K562 (cell line): ENCODE measurements at regions not wholly inside any gene's neighbourhood (a gene's known extent, or its start where the extent isn't known, plus 50 kb on each side); places are given as distances from the start of the nearest gene placed in this dataset.

Experiments used
- AFF4 ChIP-seq: sonication (generic); formaldehyde crosslinking; IDR thresholded peaks from 2 replicates; pipeline ENCODE4 v1.8.0; 2023; ENCODE audit warnings: mild to moderate bottlenecking, missing genetic modification reagents
- CBX8 ChIP-seq: fragments of 200-600 bp; sonication (generic); IDR thresholded peaks from 2 replicates; pipeline ENCODE4 v1.6.1; 2012; ENCODE audit warnings: borderline replicate concordance, mixed run types, low read depth, mild to moderate bottlenecking, moderate library complexity, mixed read lengths, low read length, control low read depth, inconsistent platforms; ENCODE audit not compliant: poor library complexity, severe bottlenecking; ENCODE audit errors: extremely low read depth
- HEY1 ChIP-seq: fragments of 250-450 bp; sonication (Bioruptor Pico); IDR thresholded peaks from 2 replicates; pipeline ENCODE4 v1.5.0; 2020; ENCODE audit warnings: mild to moderate bottlenecking, moderate library complexity, borderline replicate concordance
- HSF4 ChIP-seq: fragments of 250-450 bp; sonication (Bioruptor Pico); IDR thresholded peaks from 2 replicates; pipeline ENCODE4 v2.1.2; 2022; ENCODE audit warnings: mild to moderate bottlenecking, moderate library complexity, borderline replicate concordance
- MED1 ChIP-seq: sonication (generic); formaldehyde crosslinking; IDR thresholded peaks from 2 replicates; pipeline ENCODE4 v1.8.1; 2023; ENCODE audit warnings: missing genetic modification reagents, borderline replicate concordance
- NFE2 ChIP-seq: IDR thresholded peaks from 2 replicates; pipeline ENCODE4 v1.6.1; 2014; ENCODE audit warnings: antibody characterized with exemption, low read depth
- SNAPC5 ChIP-seq: fragments of 250-450 bp; sonication (Bioruptor Pico); IDR thresholded peaks from 2 replicates; pipeline ENCODE4 v1.8.0; 2021; ENCODE audit warnings: moderate library complexity, mild to moderate bottlenecking, inconsistent platforms
- USF2 ChIP-seq: sonication (generic); formaldehyde crosslinking; IDR thresholded peaks from 2 replicates; pipeline ENCODE4 v1.5.0; 2020; ENCODE audit warnings: missing genetic modification reagents
- VEZF1 ChIP-seq: fragments of 200-800 bp; sonication (Bioruptor generic); IDR thresholded peaks from 2 replicates; pipeline ENCODE4 v1.6.1; 2017; ENCODE audit warnings: missing genetic modification characterization, missing compliant biosample characterization
- XRCC3 ChIP-seq: fragments of 450-650 bp; IDR thresholded peaks from 2 replicates; pipeline ENCODE4 v1.6.1; 2017; ENCODE audit warnings: mild to moderate bottlenecking, moderate library complexity
- YBX1 ChIP-seq: fragments of 450-650 bp; IDR thresholded peaks from 2 replicates; pipeline ENCODE4 v1.7.1; 2016; ENCODE audit warnings: mild to moderate bottlenecking
- ZFPM2 ChIP-seq: fragments of 250-450 bp; sonication (Bioruptor Pico); IDR thresholded peaks from 2 replicates; pipeline ENCODE4 v1.5.1; 2022; ENCODE audit warnings: mild to moderate bottlenecking
- ZMIZ1 ChIP-seq, 2 experiments: fragments of 150-350 bp in 1 of 2; IDR thresholded peaks; 2 replicates each; pipeline ENCODE4 v1.6.1; 2012 to 2016; ENCODE audit warnings: low read depth in 2 of 2, low read length in 2 of 2, mild to moderate bottlenecking in 1 of 2, moderate library complexity in 1 of 2
- ZNF146 ChIP-seq: IDR thresholded peaks from one replicate; pipeline ENCODE4 v1.6.1; 2018; ENCODE audit warnings: missing compliant biosample characterization; ENCODE audit not compliant: unreplicated experiment
- ZNF184 ChIP-seq: sonication (generic); formaldehyde crosslinking; IDR thresholded peaks from 2 replicates; pipeline ENCODE4 v1.5.0; 2020; ENCODE audit warnings: missing genetic modification reagents
- ZNF217 ChIP-seq: sonication (generic); formaldehyde crosslinking; IDR thresholded peaks from 2 replicates; pipeline ENCODE4 v1.8.0; 2022; ENCODE audit warnings: mild to moderate bottlenecking, missing genetic modification reagents
- ZNF644 ChIP-seq: fragments of 200-800 bp; sonication (Bioruptor generic); IDR thresholded peaks from 2 replicates; pipeline ENCODE4 v1.6.1; 2016; ENCODE audit warnings: low read depth, missing genetic modification characterization, missing compliant biosample characterization

GRCh38 chr6:90458353-90459224 is 128.3 kb downstream of the MAP3K7 start (continued):
- TF ChIP-seq NFE2 (0 out of 2 replicates have a peak, but pooled peaks have one; percentile 4), USF2 (CRISPR knock-in tag) (no peak), ZNF217 (no peak), VEZF1 (CRISPR knock-in tag) (peak; percentile 49), MED1 (CRISPR knock-in tag) (no peak), YBX1 (no peak), ZNF184 (no peak), XRCC3 (no peak), ZNF644 (tag) (no peak), CBX8 (no peak), ZNF146 (CRISPR knock-in tag) (no peak), HEY1 (CRISPR knock-in tag) (no peak), AFF4 (CRISPR knock-in tag) (peak; percentile 38; the same call in 1 of the 2 replicates), SNAPC5 (no peak), HSF4 (no peak; the same call in 1 of the 2 replicates), ZFPM2 (no peak), ZMIZ1 (IDR thresholded peaks at IDR 0.05; ENCODE audit: low read depth in 2 of 2, low read length in 2 of 2) (no peak; a peak in 1 of 4 replicates)
